ENCODE measurements at regions not wholly inside any gene's neighbourhood (a gene's known extent, or its start where the extent isn't known, plus 50 kb on each side); places are given as distances from the start of the nearest gene placed in this dataset.

DNA sequence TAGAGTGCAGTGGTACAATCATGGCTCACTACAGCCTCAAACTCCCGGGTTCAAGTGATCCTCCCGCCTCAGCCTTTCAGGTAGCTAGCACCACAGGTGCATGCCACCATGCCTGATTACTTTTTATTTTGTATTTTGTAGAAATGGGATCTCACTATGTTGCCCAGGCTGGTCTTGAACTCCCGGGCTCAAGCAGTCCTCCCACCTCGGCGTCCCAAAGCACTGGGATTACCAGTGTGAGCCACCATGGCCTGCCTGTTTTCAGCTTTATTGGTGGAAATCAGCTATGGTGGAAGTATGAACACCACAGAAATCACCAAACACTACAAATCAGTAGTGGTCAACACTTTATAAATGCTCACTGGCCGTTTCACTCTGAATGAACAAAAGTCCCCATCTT, 299.9 kb upstream of the LYZL1 start:
- H3K27me3 ChIP-seq (ENCODE audit: insufficient read depth, low read length, poor library complexity, severe bottlenecking) = no peaks in the 10 kb centered on the region
- H3K36me3 ChIP-seq (ENCODE audit: insufficient read depth, low read length) = no peaks in the 10 kb centered on the region
- H3K9ac ChIP-seq (ENCODE audit: low read depth, low read length, poor library complexity, severe bottlenecking) = no peak overlapping the region
- H3K4me2 ChIP-seq (ENCODE audit: low read depth, low read length, poor library complexity, severe bottlenecking) = no peak overlapping the region
- H2AFZ ChIP-seq (ENCODE audit: low read length) = no peak overlapping the region
- H3K4me3 ChIP-seq (ENCODE audit: low read length, poor library complexity, severe bottlenecking) = no peak overlapping the region
- H4K20me1 ChIP-seq (ENCODE audit: insufficient read depth, low read length, poor library complexity, severe bottlenecking) = no peaks in the 10 kb centered on the region
- no peaks in the 10 kb centered on the region for H3F3A ChIP-seq (ENCODE audit: low read depth)
- no peaks in the 10 kb centered on the region for H3K79me2 ChIP-seq (ENCODE audit: insufficient read depth, low read length)
- TF ChIP-seq EZH2phosphoT487 (IDR thresholded peaks at IDR 0.05; ENCODE audit: borderline replicate concordance) (no peak), CTCF (conservative IDR thresholded peaks at IDR 0.05; ENCODE audit: low read length) (no peak)
- H3K4me1 ChIP-seq (ENCODE audit: insufficient read depth, low read length, poor library complexity, severe bottlenecking) = peaks cover 7% of the 10 kb centered on the region
- H3K9me3 ChIP-seq (ENCODE audit: insufficient read depth, low read depth, low read length) = no peaks in the 10 kb centered on the region
- H3K9me2 ChIP-seq (replicated peaks; ENCODE audit: low read depth, low read length) = no peaks in the 10 kb centered on the region

DNA sequence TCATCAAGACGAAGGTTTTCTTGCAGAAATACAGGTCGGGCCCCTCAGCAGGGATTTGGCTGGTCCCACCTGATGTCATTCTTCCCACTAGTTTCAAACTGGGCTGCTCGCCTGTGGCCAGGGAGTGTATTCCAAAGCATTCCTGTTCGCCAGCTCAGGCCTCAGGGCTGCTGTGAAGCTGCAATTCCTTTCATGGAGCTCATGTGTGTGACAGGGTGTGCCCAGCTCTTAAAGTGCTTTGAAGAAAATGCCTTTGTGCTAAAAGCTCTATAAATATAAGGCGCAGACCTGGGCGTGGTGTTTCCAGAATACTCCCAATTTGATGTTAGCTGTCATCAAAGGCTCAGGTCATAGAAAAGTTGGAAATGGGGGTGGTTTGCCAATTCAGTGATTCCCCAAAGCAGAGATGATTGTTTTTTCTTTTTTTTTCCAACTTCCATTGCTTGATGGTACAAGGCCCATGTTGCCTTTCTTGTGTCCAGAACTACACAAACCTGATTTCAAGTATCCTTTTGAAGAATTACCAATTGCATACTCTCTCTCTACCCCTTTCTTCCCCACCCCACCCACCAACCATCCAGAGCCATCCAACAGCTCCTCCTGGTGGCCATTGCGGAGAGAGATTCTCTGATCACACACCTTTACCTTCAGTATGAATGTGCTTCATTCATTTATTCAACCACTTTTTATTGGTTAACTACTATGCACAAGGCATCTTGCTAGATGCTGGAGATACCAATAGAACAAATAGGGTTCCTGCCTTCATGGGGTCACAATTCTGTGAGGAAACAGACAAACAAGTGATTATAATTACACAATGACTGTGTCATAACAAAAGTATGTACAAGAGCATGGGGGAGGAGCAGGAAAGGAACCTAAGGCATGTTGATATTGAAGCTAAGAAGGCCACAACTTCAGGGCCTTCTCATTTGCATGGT, 297.3 kb upstream of the LYZL1 start:
- Histone ChIP-seq H3K4me3 (ENCODE audit: low read length, poor library complexity, severe bottlenecking) (no peak overlapping the region), H2AFZ (ENCODE audit: low read length) (no peak overlapping the region), H3F3A (ENCODE audit: low read depth) (no peaks in the 10 kb centered on the region), H3K27me3 (ENCODE audit: insufficient read depth, low read length, poor library complexity, severe bottlenecking) (no peaks in the 10 kb centered on the region), H3K4me1 (ENCODE audit: insufficient read depth, low read length, poor library complexity, severe bottlenecking) (no peaks in the 10 kb centered on the region), H4K20me1 (ENCODE audit: insufficient read depth, low read length, poor library complexity, severe bottlenecking) (no peaks in the 10 kb centered on the region), H3K4me2 (ENCODE audit: low read depth, low read length, poor library complexity, severe bottlenecking) (no peak overlapping the region), H3K9me2 (replicated peaks; ENCODE audit: low read depth, low read length) (no peaks in the 10 kb centered on the region), H3K36me3 (ENCODE audit: insufficient read depth, low read length) (no peaks in the 10 kb centered on the region), H3K79me2 (ENCODE audit: insufficient read depth, low read length) (no peaks in the 10 kb centered on the region), H3K9me3 (ENCODE audit: insufficient read depth, low read depth, low read length) (no peaks in the 10 kb centered on the region), H3K9ac (ENCODE audit: low read depth, low read length, poor library complexity, severe bottlenecking) (no peak overlapping the region)
- no peak for TF ChIP-seq EZH2phosphoT487 (IDR thresholded peaks at IDR 0.05; ENCODE audit: borderline replicate concordance)
- peak; percentile 89 for TF ChIP-seq CTCF (conservative IDR thresholded peaks at IDR 0.05; ENCODE audit: low read length)

GRCh38 chr10:28993056-28993455, 295.8 kb upstream of the LYZL1 start:
- H3F3A ChIP-seq (ENCODE audit: low read depth) = no peaks in the 10 kb centered on the region
- no peaks in the 10 kb centered on the region for H4K20me1 ChIP-seq (ENCODE audit: insufficient read depth, low read length, poor library complexity, severe bottlenecking)
- H3K4me3 ChIP-seq (ENCODE audit: low read length, poor library complexity, severe bottlenecking) = no peak overlapping the region
- H3K4me2 ChIP-seq (ENCODE audit: low read depth, low read length, poor library complexity, severe bottlenecking) = no peak overlapping the region
- H3K36me3 ChIP-seq (ENCODE audit: insufficient read depth, low read length) = no peaks in the 10 kb centered on the region
- no peaks in the 10 kb centered on the region for H3K9me2 ChIP-seq (replicated peaks; ENCODE audit: low read depth, low read length)
- no peak overlapping the region for H3K9ac ChIP-seq (ENCODE audit: low read depth, low read length, poor library complexity, severe bottlenecking)
- TF ChIP-seq EZH2phosphoT487 (IDR thresholded peaks at IDR 0.05; ENCODE audit: borderline replicate concordance) (no peak), CTCF (conservative IDR thresholded peaks at IDR 0.05; ENCODE audit: low read length) (no peak)
- no peaks in the 10 kb centered on the region for H3K27me3 ChIP-seq (ENCODE audit: insufficient read depth, low read length, poor library complexity, severe bottlenecking)
- H3K79me2 ChIP-seq (ENCODE audit: insufficient read depth, low read length) = no peaks in the 10 kb centered on the region
- no peak overlapping the region for H2AFZ ChIP-seq (ENCODE audit: low read length)
- no peaks in the 10 kb centered on the region for H3K9me3 ChIP-seq (ENCODE audit: insufficient read depth, low read depth, low read length)
- H3K4me1 ChIP-seq (ENCODE audit: insufficient read depth, low read length, poor library complexity, severe bottlenecking) = no peaks in the 10 kb centered on the region

All from Loucy (cell line).